A549 (cell line): ENCODE measurements at regions not wholly inside any gene's neighbourhood (a gene's known extent, or its start where the extent isn't known, plus 50 kb on each side); places are given as distances from the start of the nearest gene placed in this dataset.

Experiments
- ATAC-seq, 2 experiments: fragments of 200-7000 bp in 1 of 2; fragments of >200 bp in 1 of 2; cut with Nextera tagmentation in 1 of 2; cut with Tn5 transposase in 1 of 2; 3 replicates each; pipeline versions ENCODE4 v1.8.0 to v1.9.1; 2018 to 2020; ENCODE audit warnings: mild to moderate bottlenecking in 1 of 2, moderate library complexity in 1 of 2
- CTCF ChIA-PET: fragments of 300-600 bp; sonication (Branson Sonifier 250); formaldehyde crosslinking; extraction: SDS; loops from one replicate; lab custom pipeline; 2021; ENCODE audit warnings: antibody characterized with exemption, inconsistent platforms; lab: Yijun Ruan, JAX
- POLR2A ChIA-PET: fragments of 350-600 bp; formaldehyde crosslinking; extraction: SDS; loops from one replicate; lab custom pipeline; 2021; ENCODE audit warnings: antibody characterized with exemption, inconsistent platforms; lab: Yijun Ruan, JAX
- DNase-seq, 2 experiments: peaks; one replicate each; pipeline versions ENCODE4 v3.0.0 to v3.0.0-alpha.2; 2011 to 2016; ENCODE audit warnings: low read depth in 1 of 2, low spot score in 1 of 2
- FAIRE-seq: peaks from 2 replicates; lab custom pipeline; 2011; peaks lifted over from hg19 to GRCh38; lab: Jason Lieb, UNC
- H3K27ac ChIP-seq, 2 experiments: fragments of >200 bp; sonication (Bioruptor Twin); formaldehyde crosslinking; 3 replicates each; pipeline ENCODE4 v1.5.1; 2016 to 2017
- H3K4me1 ChIP-seq: fragments of >200 bp; sonication (Bioruptor Twin); formaldehyde crosslinking; 3 replicates; pipeline ENCODE4 v1.6.1; 2016
- H3K4me2 ChIP-seq: fragments of >200 bp; sonication (Bioruptor Twin); formaldehyde crosslinking; 3 replicates; pipeline ENCODE4 v1.6.1; 2016
- H3K4me3 ChIP-seq: fragments of >200 bp; sonication (Bioruptor Twin); formaldehyde crosslinking; 3 replicates; pipeline ENCODE4 v1.5.1; 2016
- H3K9me3 ChIP-seq: fragments of >200 bp; sonication (Bioruptor Twin); formaldehyde crosslinking; 3 replicates; pipeline ENCODE4 v1.6.1; 2016
- ATOH8 ChIP-seq: fragments of 250-450 bp; sonication (Bioruptor Pico); IDR thresholded peaks from 2 replicates; pipeline ENCODE4 v1.5.0; 2020; ENCODE audit warnings: low read depth, mild to moderate bottlenecking, moderate library complexity
- BHLHE40 ChIP-seq: IDR thresholded peaks from 2 replicates; pipeline ENCODE4 v1.6.1; 2012; ENCODE audit warnings: low read depth, low read length, inconsistent platforms
- CBX8 ChIP-seq: fragments of 200-600 bp; sonication (generic); IDR thresholded peaks from 2 replicates; pipeline ENCODE4 v1.6.1; 2016
- CHD2 ChIP-seq: fragments of 150-350 bp; IDR thresholded peaks from 2 replicates; pipeline ENCODE4 v1.6.1; 2014; ENCODE audit warnings: low read length; ENCODE audit not compliant: partially characterized antibody
- EHF ChIP-seq: fragments of 250-450 bp; sonication (Bioruptor Pico); IDR thresholded peaks from 2 replicates; pipeline ENCODE4 v1.5.0; 2020; ENCODE audit warnings: mild to moderate bottlenecking
- FOXS1 ChIP-seq: fragments of 250-450 bp; sonication (Bioruptor Pico); IDR thresholded peaks from 2 replicates; pipeline ENCODE4 v1.5.0; 2020; ENCODE audit warnings: mild to moderate bottlenecking, moderate library complexity
- GATA3 ChIP-seq: IDR thresholded peaks from 2 replicates; pipeline ENCODE4 v1.6.1; 2012; ENCODE audit warnings: borderline replicate concordance
- HES2 ChIP-seq: fragments of >200 bp; sonication (Bioruptor Twin); formaldehyde crosslinking; IDR thresholded peaks from 2 replicates; pipeline ENCODE4 v1.6.1; 2016
- HOXA7 ChIP-seq: fragments of 250-450 bp; sonication (Bioruptor Pico); IDR thresholded peaks from 2 replicates; pipeline ENCODE4 v1.5.0; 2020; ENCODE audit warnings: mild to moderate bottlenecking, moderate library complexity
- HOXB5 ChIP-seq: fragments of 250-450 bp; sonication (Bioruptor Pico); IDR thresholded peaks from 2 replicates; pipeline ENCODE4 v1.5.0; 2020; ENCODE audit warnings: mild to moderate bottlenecking, moderate library complexity
- MAFK ChIP-seq: fragments of 450-650 bp; IDR thresholded peaks from 2 replicates; pipeline ENCODE4 v1.6.1; 2014; ENCODE audit not compliant: partially characterized antibody
- PHF8 ChIP-seq: fragments of 200-600 bp; sonication (generic); IDR thresholded peaks from 2 replicates; pipeline ENCODE4 v1.6.1; 2016; ENCODE audit warnings: low read depth, mild to moderate bottlenecking, antibody characterized with exemption, moderate library complexity, borderline replicate concordance
- POLR2AphosphoS2 ChIP-seq: conservative IDR thresholded peaks from 2 replicates; pipeline ENCODE4 v1.6.1; 2012; ENCODE audit warnings: low read length, improper control_type of control experiment, inconsistent platforms
- REST ChIP-seq: fragments of 200-600 bp; sonication (generic); IDR thresholded peaks from 2 replicates; pipeline ENCODE4 v1.6.1; 2016; ENCODE audit warnings: antibody characterized with exemption, mild to moderate bottlenecking, moderate library complexity
- WGBS: methylation state at CpG from one replicate; pipeline ENCODE4 v1.1.6; 2017; ENCODE audit errors: missing lambda C conversion rate; 5-methylcytosine and 5-hydroxymethylcytosine counted together
- TF ChIP-seq, protein P1 (sequence below): fragments of 250-450 bp; sonication (Bioruptor Pico); IDR thresholded peaks from 2 replicates; pipeline ENCODE4 v1.5.0; 2021; ENCODE audit warnings: mild to moderate bottlenecking, moderate library complexity, borderline replicate concordance

DNA sequence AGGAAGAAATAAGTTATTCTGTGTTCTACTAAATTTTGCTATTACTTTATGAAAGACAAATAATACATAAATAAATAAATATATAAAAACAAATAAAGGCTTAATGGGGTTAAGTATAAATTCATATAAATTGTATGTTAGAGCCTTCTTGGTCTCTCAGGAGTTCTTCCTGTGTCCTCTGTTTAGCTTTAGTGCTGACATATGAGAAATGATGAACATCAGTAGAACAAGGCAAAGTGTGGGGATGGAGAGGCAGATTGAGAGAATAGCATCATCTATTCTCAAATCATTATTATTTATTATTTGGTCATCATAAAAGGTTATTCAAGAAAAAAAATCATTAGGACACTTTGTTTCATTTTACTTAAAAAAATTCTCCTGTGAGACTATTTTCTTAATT, 468.1 kb upstream of the CHST9 start:
- CTCF ChIA-PET: no interaction called here
- H3K4me3 ChIP-seq: no peak overlapping the region
- TF ChIP-seq FOXS1 (CRISPR knock-in tag): no peak
- TF ChIP-seq, protein P1, sequence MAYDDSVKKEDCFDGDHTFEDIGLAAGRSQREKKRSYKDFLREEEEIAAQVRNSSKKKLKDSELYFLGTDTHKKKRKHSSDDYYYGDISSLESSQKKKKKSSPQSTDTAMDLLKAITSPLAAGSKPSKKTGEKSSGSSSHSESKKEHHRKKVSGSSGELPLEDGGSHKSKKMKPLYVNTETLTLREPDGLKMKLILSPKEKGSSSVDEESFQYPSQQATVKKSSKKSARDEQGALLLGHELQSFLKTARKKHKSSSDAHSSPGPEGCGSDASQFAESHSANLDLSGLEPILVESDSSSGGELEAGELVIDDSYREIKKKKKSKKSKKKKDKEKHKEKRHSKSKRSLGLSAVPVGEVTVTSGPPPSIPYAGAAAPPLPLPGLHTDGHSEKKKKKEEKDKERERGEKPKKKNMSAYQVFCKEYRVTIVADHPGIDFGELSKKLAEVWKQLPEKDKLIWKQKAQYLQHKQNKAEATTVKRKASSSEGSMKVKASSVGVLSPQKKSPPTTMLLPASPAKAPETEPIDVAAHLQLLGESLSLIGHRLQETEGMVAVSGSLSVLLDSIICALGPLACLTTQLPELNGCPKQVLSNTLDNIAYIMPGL (CRISPR knock-in tag): no peak
- TF ChIP-seq EHF (CRISPR knock-in tag): no peak
- TF ChIP-seq HOXA7 (CRISPR knock-in tag): no peak
- TF ChIP-seq GATA3: no peak
- no peak for TF ChIP-seq REST
- no peak for TF ChIP-seq CHD2
- no peak for TF ChIP-seq BHLHE40
- no peak for TF ChIP-seq HES2
- TF ChIP-seq HOXB5 (CRISPR knock-in tag): no peak
- H3K27ac ChIP-seq: no peak overlapping the region
- ATAC-seq: no peak
- no peaks in the 10 kb centered on the region for H3K9me3 ChIP-seq
- H3K4me2 ChIP-seq: no peak overlapping the region
- no peaks in the 10 kb centered on the region for H3K4me1 ChIP-seq
- no peak for FAIRE-seq
- POLR2A ChIA-PET: no interaction called here
- DNase-seq: no peak

DNA sequence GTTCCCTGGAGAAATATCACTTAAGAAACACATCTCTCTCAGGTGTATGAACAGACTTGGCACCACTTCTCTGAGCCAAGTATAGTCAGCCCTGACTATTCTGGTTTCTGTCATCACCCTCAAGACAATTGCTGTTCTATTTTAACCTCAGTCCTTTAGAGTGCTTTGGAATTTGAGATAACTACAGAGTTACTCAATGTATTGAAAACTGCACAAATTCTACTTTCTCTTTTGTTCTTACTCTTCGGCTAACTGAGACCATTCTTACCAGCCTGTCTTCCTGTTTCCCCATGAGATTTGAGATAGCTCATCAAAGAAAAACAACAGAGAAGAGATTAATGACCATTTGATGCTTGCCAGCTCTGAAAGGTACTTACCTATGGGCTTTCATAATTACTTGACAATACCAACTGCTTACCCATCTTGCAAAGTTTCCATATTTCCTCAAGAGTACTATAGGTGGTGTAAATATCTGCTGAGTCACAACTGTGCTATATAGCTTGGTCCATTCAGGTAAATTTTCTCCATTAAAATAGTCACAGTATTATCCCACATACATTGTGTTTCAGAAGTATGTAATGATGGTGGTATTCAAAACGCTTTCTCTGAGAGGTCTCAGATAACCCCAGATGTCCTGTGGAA, 467.5 kb upstream of the CHST9 start:
- TF ChIP-seq MAFK: peak; percentile 35
- TF ChIP-seq, protein P1 (CRISPR knock-in tag): no peak
- POLR2A ChIA-PET: no interaction called here
- CTCF ChIA-PET: interaction anchor here (0.5 kb wide), 1 partner anchor 235 kb away, joined by 3 read pairs; no protein-coding TSS in a partner anchor
- no peaks in the 10 kb centered on the region for H3K9me3 ChIP-seq
- H3K27ac ChIP-seq: no peak overlapping the region
- WGBS: 39% methylated on average over 2 of the region's 2 CpGs
- FAIRE-seq (no peak), DNase-seq (no peak), ATAC-seq (no peak)
- H3K4me2 ChIP-seq: no peak overlapping the region
- H3K4me1 ChIP-seq: no peaks in the 10 kb centered on the region
- H3K4me3 ChIP-seq: no peak overlapping the region

- Histone ChIP-seq H3K4me2 (no peak overlapping the region), H3K4me1 (no peaks in the 10 kb centered on the region), H3K27ac (no peak overlapping the region), H3K9me3 (no peaks in the 10 kb centered on the region), H3K4me3 (no peak overlapping the region)
- WGBS: 38% methylated on average over 3 of the region's 3 CpGs
- ChIA-PET POLR2A (no interaction called here), CTCF (no interaction called here)
- FAIRE-seq: no peak
- no peak for DNase-seq
- no peak for TF ChIP-seq PHF8
- no peak for TF ChIP-seq POLR2AphosphoS2
- no peak for TF ChIP-seq ATOH8 (CRISPR knock-in tag)
- no peak for TF ChIP-seq CBX8
- ATAC-seq: no peak
Observed at GRCh38 chr18:27649621-27650020, 464.5 kb upstream of the CHST9 start.
